H9 (cell line): ENCODE measurements at regions not wholly inside any gene's neighbourhood (a gene's known extent, or its start where the extent isn't known, plus 50 kb on each side); places are given as distances from the start of the nearest gene placed in this dataset.

Experiments used
- DNase-seq: peaks from one replicate; pipeline ENCODE4 v3.0.0-alpha.2; 2017
- H2AFZ ChIP-seq: one replicate; pipeline ENCODE4 v1.6.1; 2013; ENCODE audit warnings: mild to moderate bottlenecking, low read length, control low read depth, moderate library complexity
- H2AK5ac ChIP-seq: 2 replicates; pipeline ENCODE4 v1.6.1; 2013; ENCODE audit warnings: low read length, control low read depth, mixed read lengths; ENCODE audit not compliant: insufficient read length
- H2BK120ac ChIP-seq: one replicate; pipeline ENCODE4 v1.6.1; 2013; ENCODE audit warnings: low read depth, mild to moderate bottlenecking, low read length, control low read depth, inconsistent platforms; ENCODE audit not compliant: poor library complexity, severe bottlenecking
- H2BK12ac ChIP-seq: 2 replicates; pipeline ENCODE4 v1.6.1; 2013; ENCODE audit warnings: low read length, control low read depth, mixed read lengths, low read depth; ENCODE audit not compliant: insufficient read length
- H2BK15ac ChIP-seq: 2 replicates; pipeline ENCODE4 v1.6.1; 2013; ENCODE audit warnings: low read depth, low read length, control low read depth
- H2BK20ac ChIP-seq: one replicate; pipeline ENCODE4 v1.6.1; 2013; ENCODE audit warnings: low read depth, mild to moderate bottlenecking, low read length, control low read depth, inconsistent platforms; ENCODE audit not compliant: poor library complexity, severe bottlenecking
- H2BK5ac ChIP-seq: 2 replicates; pipeline ENCODE4 v1.6.1; 2013; ENCODE audit warnings: low read length, control low read depth, mixed read lengths; ENCODE audit not compliant: insufficient read length
- H3K14ac ChIP-seq: 2 replicates; pipeline ENCODE4 v1.6.1; 2013; ENCODE audit warnings: low read length, control low read depth; ENCODE audit not compliant: insufficient read depth
- H3K18ac ChIP-seq: 2 replicates; pipeline ENCODE4 v1.6.1; 2013; ENCODE audit warnings: low read depth, mild to moderate bottlenecking, mixed read lengths, low read length, control low read depth; ENCODE audit not compliant: insufficient read length
- H3K23ac ChIP-seq: 2 replicates; pipeline ENCODE4 v1.6.1; 2013; ENCODE audit warnings: low read length, control low read depth, mixed read lengths, low read depth; ENCODE audit not compliant: insufficient read length
- H3K23me2 ChIP-seq: 2 replicates; pipeline ENCODE4 v1.6.1; 2013; ENCODE audit warnings: low read depth, mild to moderate bottlenecking, mixed read lengths, low read length, control low read depth; ENCODE audit not compliant: insufficient read length, poor library complexity, severe bottlenecking
- H3K27ac ChIP-seq: 2 replicates; pipeline ENCODE4 v1.5.1; 2013; ENCODE audit warnings: low read length, control low read depth, mixed read lengths, low read depth; ENCODE audit not compliant: insufficient read length
- H3K27me3 ChIP-seq: 2 replicates; pipeline ENCODE4 v1.6.1; 2013; ENCODE audit warnings: low read length, control low read depth, inconsistent platforms; ENCODE audit not compliant: insufficient read depth
- H3K4ac ChIP-seq: 2 replicates; pipeline ENCODE4 v1.6.1; 2013; ENCODE audit warnings: low read depth, mild to moderate bottlenecking, control low read depth, inconsistent platforms, low read length, moderate library complexity
- H3K4me1 ChIP-seq: 2 replicates; pipeline ENCODE4 v1.6.1; 2013; ENCODE audit warnings: low read length, control low read depth, inconsistent platforms; ENCODE audit not compliant: insufficient read depth
- H3K4me2 ChIP-seq: 2 replicates; pipeline ENCODE4 v1.6.1; 2013; ENCODE audit warnings: low read length, control low read depth, mixed read lengths; ENCODE audit not compliant: insufficient read length, insufficient read depth
- H3K56ac ChIP-seq: 2 replicates; pipeline ENCODE4 v1.6.1; 2013; ENCODE audit warnings: low read depth, mild to moderate bottlenecking, mixed read lengths, low read length, control low read depth; ENCODE audit not compliant: insufficient read length
- H3K79me1 ChIP-seq: 2 replicates; pipeline ENCODE4 v1.6.1; 2013; ENCODE audit warnings: low read depth, mild to moderate bottlenecking, moderate library complexity, low read length, control low read depth, inconsistent platforms; ENCODE audit not compliant: insufficient read depth, poor library complexity, severe bottlenecking
- H3K79me2 ChIP-seq: 2 replicates; pipeline ENCODE4 v1.6.1; 2013; ENCODE audit warnings: low read length, control low read depth, inconsistent platforms; ENCODE audit not compliant: insufficient read depth
- H3K9ac ChIP-seq: 2 replicates; pipeline ENCODE4 v1.6.1; 2013; ENCODE audit warnings: low read length, control low read depth, mixed read lengths; ENCODE audit not compliant: insufficient read length; ENCODE audit errors: extremely low read depth
- H3K9me3 ChIP-seq: one replicate; pipeline ENCODE4 v1.6.1; 2013; ENCODE audit warnings: low read depth, low read length, inconsistent platforms; ENCODE audit not compliant: control insufficient read depth
- H3T11ph ChIP-seq: one replicate; pipeline ENCODE4 v1.6.1; 2013; ENCODE audit warnings: mild to moderate bottlenecking, low read length, control low read depth, inconsistent platforms
- H4K20me1 ChIP-seq: one replicate; pipeline ENCODE4 v1.6.1; 2013; ENCODE audit not compliant: control insufficient read depth, insufficient read length, insufficient read depth
- H4K5ac ChIP-seq: 2 replicates; pipeline ENCODE4 v1.6.1; 2013; ENCODE audit warnings: low read depth, mild to moderate bottlenecking, mixed read lengths, low read length, control low read depth; ENCODE audit not compliant: insufficient read length
- H4K8ac ChIP-seq: replicated peaks from 2 replicates; pipeline ENCODE4 v1.6.1; 2013; ENCODE audit warnings: low read length, control low read depth, mixed read lengths, low read depth; ENCODE audit not compliant: insufficient read length
- H4K91ac ChIP-seq: 2 replicates; pipeline ENCODE4 v1.6.1; 2013; ENCODE audit warnings: low read depth, mild to moderate bottlenecking, moderate library complexity, mixed read lengths, low read length, control low read depth; ENCODE audit not compliant: insufficient read length
- H3K27ac Mint-ChIP-seq, 3 experiments: 2 replicates in 2 of 3; 3 replicates in 1 of 3; pipeline ENCODE4 v1.8.0; 2020 to 2021; ENCODE audit warnings: mixed read lengths in 3 of 3, mild to moderate bottlenecking in 1 of 3, moderate library complexity in 1 of 3
- H3K27me3 Mint-ChIP-seq: 2 replicates; pipeline ENCODE4 v1.8.0; 2021; ENCODE audit warnings: low read depth, mild to moderate bottlenecking, moderate library complexity, mixed read lengths
- H3K36me3 Mint-ChIP-seq, 3 experiments: 2 replicates in 2 of 3; 3 replicates in 1 of 3; pipeline ENCODE4 v1.8.0; 2020 to 2021; ENCODE audit warnings: low read depth in 3 of 3, mixed read lengths in 3 of 3; ENCODE audit not compliant: insufficient read depth in 1 of 3
- H3K4me1 Mint-ChIP-seq, 2 experiments: 2 replicates each; pipeline ENCODE4 v1.8.0; 2020; ENCODE audit warnings: mixed read lengths in 2 of 2
- H3K4me3 Mint-ChIP-seq, 2 experiments: 2 replicates in 1 of 2; 3 replicates in 1 of 2; pipeline ENCODE4 v1.8.0; 2020 to 2021; ENCODE audit warnings: mild to moderate bottlenecking in 2 of 2, mixed read lengths in 2 of 2, moderate library complexity in 1 of 2
- H3K9me3 Mint-ChIP-seq, 2 experiments: 2 replicates in 1 of 2; 3 replicates in 1 of 2; pipeline ENCODE4 v1.8.0; 2020; ENCODE audit warnings: mild to moderate bottlenecking in 2 of 2, mixed read lengths in 2 of 2, moderate library complexity in 1 of 2
- CTCF ChIP-seq: fragments of 200-600 bp; sonication (generic); conservative IDR thresholded peaks from 3 replicates; pipeline ENCODE4 v1.8.0; 2021; ENCODE audit warnings: antibody characterized with exemption, mild to moderate bottlenecking
- WGBS: extraction: QIAGEN DNeasy Blood & Tissue Kit; methylation state at CpG from one replicate; pipeline ENCODE4 v1.1.7; 2013; ENCODE audit warnings: missing lambda C conversion rate, low lambda C conversion rate, mixed read lengths; ENCODE audit not compliant: insufficient read length; ENCODE audit errors: extremely low coverage; 5-methylcytosine and 5-hydroxymethylcytosine counted together

- Histone ChIP-seq H3K14ac (no peak overlapping the region), H3K4ac (no peak overlapping the region), H4K20me1 (no peaks in the 10 kb centered on the region), H3K27ac (no peak overlapping the region), H3K79me2 (no peaks in the 10 kb centered on the region), H4K5ac (no peak overlapping the region), H4K8ac (no peak overlapping the region), H3K23ac (no peak overlapping the region), H3K79me1 (no peaks in the 10 kb centered on the region), H3K9ac (no peak overlapping the region), H3K4me1 (no peaks in the 10 kb centered on the region), H3K23me2 (no peaks in the 10 kb centered on the region), H3K56ac (no peak overlapping the region), H2BK20ac (no peak overlapping the region), H3T11ph (no peak overlapping the region), H3K4me2 (no peak overlapping the region), H2BK15ac (no peak overlapping the region), H2AK5ac (no peak overlapping the region), H2AFZ (no peak overlapping the region), H3K27me3 (no peaks in the 10 kb centered on the region; the same call in 1 of the 2 replicates), H2BK120ac (no peak overlapping the region), H2BK5ac (no peak overlapping the region), H3K18ac (no peak overlapping the region), H2BK12ac (no peak overlapping the region), H4K91ac (no peak overlapping the region), H3K9me3 (no peaks in the 10 kb centered on the region)
- Mint-ChIP-seq H3K4me1 (peaks cover 2 to 7% of the 10 kb centered on the region in 2 experiments; a peak in 2 of 4 replicates), H3K27me3 (no peaks in the 10 kb centered on the region; the same call in 1 of the 2 replicates), H3K27ac (no peak overlapping the region), H3K36me3 (no peaks in the 10 kb centered on the region; a peak in 1 of 7 replicates), H3K9me3 (no peaks in the 10 kb centered on the region), H3K4me3 (no peak overlapping the region)
- no peak for TF ChIP-seq CTCF
- WGBS = no CpG with 5 or more reads among the region's 4 CpGs
- DNase-seq = no peak
Observed at GRCh38 chr14:97527993-97528392, 730.8 kb downstream of the VRK1 start.
